Thymus (tissue), 11 donors: ENCODE measurements at regions not wholly inside any gene's neighbourhood (a gene's known extent, or its start where the extent isn't known, plus 50 kb on each side); places are given as distances from the start of the nearest gene placed in this dataset.

ENCODE experiments used
- DNase-seq, 9 donors: peaks; one replicate each; pipeline ENCODE4 v3.0.0-alpha.2; 2013; ENCODE audit warnings: low spot score in 9 of 9, low read depth in 6 of 9, missing footprints in 1 of 9
- H3K27ac ChIP-seq, 2 donors: one replicate each; pipeline ENCODE4 v1.5.1; 2013; ENCODE audit warnings: control low read depth in 1 of 2, low read depth in 1 of 2, low read length in 1 of 2, mild to moderate bottlenecking in 1 of 2, moderate library complexity in 1 of 2
- H3K27me3 ChIP-seq, 2 donors: one replicate each; pipeline ENCODE4 v1.5.1; 2013; ENCODE audit warnings: low read length in 1 of 2; ENCODE audit not compliant: control insufficient read depth in 2 of 2, insufficient read depth in 1 of 2
- H3K36me3 ChIP-seq, 2 donors: one replicate each; pipeline ENCODE4 v1.5.1; 2013; ENCODE audit warnings: low read length in 1 of 2, mild to moderate bottlenecking in 1 of 2, moderate library complexity in 1 of 2; ENCODE audit not compliant: control insufficient read depth in 2 of 2, insufficient read depth in 2 of 2
- H3K4me1 ChIP-seq, 2 donors: one replicate each; pipeline ENCODE4 v1.5.1; 2013; ENCODE audit warnings: low read length in 2 of 2; ENCODE audit not compliant: control insufficient read depth in 2 of 2, insufficient read depth in 2 of 2
- H3K4me3 ChIP-seq, 2 donors: one replicate each; pipeline ENCODE4 v1.5.1; 2013; ENCODE audit warnings: low read length in 2 of 2, control low read depth in 1 of 2, mild to moderate bottlenecking in 1 of 2
- H3K9me3 ChIP-seq, 2 donors: one replicate each; pipeline ENCODE4 v1.5.1; 2013; ENCODE audit warnings: low read length in 1 of 2, mild to moderate bottlenecking in 1 of 2; ENCODE audit not compliant: control insufficient read depth in 2 of 2, insufficient read depth in 1 of 2
- WGBS: extraction: QIAGEN DNeasy Blood & Tissue Kit; methylation state at CpG from one replicate; pipeline ENCODE4 v1.1.7; 2013; 5-methylcytosine and 5-hydroxymethylcytosine counted together
- donor health status: healthy.

DNA sequence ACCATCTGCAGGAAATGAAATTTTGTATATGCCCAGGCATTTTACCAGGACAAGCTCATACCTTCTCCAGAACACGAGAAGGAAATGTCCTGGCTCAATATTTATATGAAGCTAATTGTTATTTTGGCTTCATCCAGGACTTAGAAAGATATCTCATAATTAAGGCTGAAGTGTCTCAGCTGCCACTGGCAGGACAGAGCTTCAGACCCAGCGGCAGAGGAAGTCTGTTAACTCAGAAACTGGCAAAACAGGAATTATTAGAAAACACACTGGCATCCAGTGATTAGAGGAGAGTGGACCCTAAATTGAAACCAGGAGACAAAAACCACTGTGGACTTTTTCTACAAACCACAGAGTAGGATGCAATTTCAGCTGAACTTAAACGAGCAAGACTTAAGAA is 329.7 kb downstream of the CYRIA start:
- Histone ChIP-seq H3K4me1 (no peaks in the 10 kb centered on the region), H3K4me3 (no peak overlapping the region), H3K27ac (no peak overlapping the region), H3K9me3 (no peaks in the 10 kb centered on the region), H3K27me3 (no peaks in the 10 kb centered on the region), H3K36me3 (no peaks in the 10 kb centered on the region)
- WGBS, result 51% methylated on average over 3 of the region's 3 CpGs
- no peak for DNase-seq

DNA sequence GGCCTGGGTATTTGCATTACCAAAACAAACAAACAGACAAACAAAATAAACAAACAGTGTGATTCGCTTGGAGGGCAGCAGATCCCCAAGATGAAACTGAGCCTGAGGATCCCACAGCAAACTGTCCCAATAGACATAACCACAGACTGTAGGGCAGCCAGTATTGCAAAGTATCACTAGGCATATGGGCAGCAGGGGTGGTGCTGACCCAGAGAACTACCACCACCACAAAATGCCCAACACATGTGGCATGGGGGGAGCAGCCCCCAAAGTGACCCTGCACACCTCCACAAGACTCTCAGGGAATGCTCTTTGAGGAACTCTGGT is 330.1 kb downstream of the CYRIA start:
- 98% methylated on average over 1 of the region's 1 CpG for WGBS
- DNase-seq, result no peak
- no peak overlapping the region for H3K27ac ChIP-seq

DNA sequence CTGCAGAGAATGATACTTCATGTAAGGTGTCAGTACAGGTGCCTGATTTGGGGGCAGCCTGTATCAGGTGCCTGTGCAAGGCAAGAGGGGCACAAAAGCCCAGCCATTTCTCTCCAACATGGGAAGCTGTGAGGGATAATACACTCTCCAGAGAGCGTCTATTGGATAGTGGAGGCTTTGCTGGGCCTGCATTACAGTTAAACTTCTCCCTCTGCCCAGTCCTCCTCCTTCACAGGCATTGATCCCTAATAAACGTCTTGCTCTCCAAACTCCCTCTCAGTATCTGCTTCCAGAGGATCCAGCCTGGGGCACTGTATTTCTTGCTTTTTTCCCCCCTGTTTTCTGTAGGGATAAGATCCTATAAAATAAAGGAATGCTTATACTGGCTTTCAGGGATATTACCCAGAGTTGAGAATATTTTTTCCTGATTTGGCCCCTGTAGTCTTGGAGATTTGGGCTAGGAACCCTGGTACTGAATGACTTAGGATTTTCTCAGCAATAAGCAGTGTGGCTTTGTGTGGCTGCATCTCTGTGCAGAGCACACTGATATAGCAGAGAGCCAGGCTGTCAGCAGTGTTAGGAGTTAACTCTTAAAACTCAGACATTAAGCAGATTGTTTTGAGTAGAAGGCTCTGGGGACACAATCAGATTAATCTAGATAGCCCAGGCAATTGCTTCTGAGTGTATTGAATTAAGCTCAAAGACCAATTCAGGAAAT is 330.6 kb downstream of the CYRIA start:
- no peaks in the 10 kb centered on the region for H3K9me3 ChIP-seq
- H3K4me3 ChIP-seq, result no peak overlapping the region
- no peaks in the 10 kb centered on the region for H3K27me3 ChIP-seq
- H3K4me1 ChIP-seq, result peaks cover 0 to under 1% of the 10 kb centered on the region in 2 donors
- 67% methylated on average over 2 of the region's 2 CpGs for WGBS
- H3K36me3 ChIP-seq, result no peaks in the 10 kb centered on the region
- no peak for DNase-seq
- no peak overlapping the region for H3K27ac ChIP-seq

More for the DNA sequence above, 330.1 kb downstream of the CYRIA start:
- Histone ChIP-seq H3K36me3 (no peaks in the 10 kb centered on the region), H3K27me3 (no peaks in the 10 kb centered on the region), H3K4me3 (no peak overlapping the region), H3K4me1 (no peaks in the 10 kb centered on the region), H3K9me3 (no peaks in the 10 kb centered on the region)

DNA sequence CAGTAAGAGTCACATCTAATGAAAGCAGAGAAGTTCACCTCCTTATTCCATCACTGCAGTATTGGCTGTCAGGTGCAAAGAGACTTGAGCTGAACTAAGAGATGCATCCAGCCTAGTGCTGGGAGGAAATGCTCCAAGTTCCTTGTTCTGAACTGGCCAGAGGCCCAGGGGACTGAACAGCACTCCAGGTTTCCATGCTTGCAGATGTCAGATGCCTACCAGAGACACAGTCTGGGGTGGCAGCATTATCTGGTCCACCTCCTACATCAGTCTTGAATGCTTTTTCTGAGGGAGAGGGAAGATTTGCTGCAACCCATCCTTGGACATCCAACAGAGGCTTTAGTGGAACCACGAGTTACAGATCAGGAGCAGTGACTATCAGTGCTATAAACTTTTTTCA is 331.3 kb downstream of the CYRIA start:
- Histone ChIP-seq H3K36me3 (no peaks in the 10 kb centered on the region), H3K27me3 (no peaks in the 10 kb centered on the region), H3K27ac (no peak overlapping the region), H3K9me3 (no peaks in the 10 kb centered on the region), H3K4me3 (no peak overlapping the region), H3K4me1 (peaks cover 0 to 3% of the 10 kb centered on the region in 2 donors)
- no peak for DNase-seq
- 94% methylated on average over 1 of the region's 1 CpG for WGBS

DNA sequence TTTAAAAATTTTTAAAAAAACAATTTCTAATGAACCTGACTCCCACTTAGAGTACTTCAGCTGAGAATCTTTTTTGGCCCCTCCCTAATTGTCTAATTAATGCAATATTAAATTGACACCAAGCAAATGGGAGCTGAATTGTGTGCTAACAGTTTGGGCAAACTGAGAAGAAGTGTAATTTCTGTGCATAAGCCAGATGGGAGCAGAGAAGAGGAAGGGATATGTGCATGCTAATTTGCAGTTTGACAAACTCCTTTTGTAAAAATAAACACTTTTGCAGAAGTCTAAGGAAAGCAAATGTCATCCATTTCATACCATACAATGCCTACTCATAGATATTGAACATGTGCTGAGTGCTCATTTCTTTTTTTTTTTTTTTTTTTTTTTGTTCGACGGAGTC is 332.0 kb downstream of the CYRIA start:
- Histone ChIP-seq H3K9me3 (no peaks in the 10 kb centered on the region), H3K36me3 (no peaks in the 10 kb centered on the region), H3K4me1 (peaks cover 0 to 3% of the 10 kb centered on the region in 2 donors), H3K27ac (no peak overlapping the region), H3K4me3 (no peak overlapping the region), H3K27me3 (no peaks in the 10 kb centered on the region)
- whole genome bisulfite sequencing, result 77% methylated on average over 2 of the region's 2 CpGs
- DNase-seq, result no peak

DNA sequence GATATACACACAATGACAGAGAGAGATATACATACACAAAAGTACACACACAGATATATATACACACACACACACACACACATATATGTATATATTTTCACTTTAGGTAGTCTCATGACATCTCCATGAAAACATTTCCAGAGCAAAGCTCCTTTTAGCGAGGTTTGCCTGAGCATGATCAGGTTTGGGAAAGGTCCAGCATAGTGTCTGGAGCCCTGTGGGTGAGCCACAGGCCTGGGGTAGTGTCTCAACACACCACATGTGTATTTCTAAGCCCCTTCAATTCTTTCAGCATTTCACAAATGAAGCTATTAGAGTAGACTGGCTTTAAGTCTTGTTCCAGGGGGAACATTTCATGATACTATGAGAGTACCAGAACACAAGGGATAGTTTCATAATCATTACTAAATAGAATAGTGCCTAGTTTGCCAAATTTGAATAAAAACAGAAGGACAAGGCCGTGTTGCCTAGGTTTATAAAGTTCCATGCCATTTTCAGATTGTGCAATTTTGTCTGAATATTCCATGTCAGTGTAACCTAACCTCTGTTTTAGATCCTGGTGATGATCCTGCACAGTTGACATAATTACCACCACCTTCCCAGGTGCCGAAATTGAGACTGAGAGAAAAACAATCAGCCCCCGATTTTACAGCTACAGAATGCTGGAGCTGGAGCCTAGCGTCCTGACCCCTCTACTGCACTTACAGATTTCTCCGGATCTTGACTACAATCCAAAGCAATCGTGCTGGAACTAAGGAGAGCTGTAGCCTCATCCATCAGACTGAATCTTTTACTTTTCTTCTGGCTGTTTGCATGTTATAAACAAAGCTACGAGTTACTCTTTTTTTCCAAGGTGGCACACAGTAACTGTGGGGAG is 332.7 kb downstream of the CYRIA start:
- no peak for DNase-seq
- no peak overlapping the region for H3K4me3 ChIP-seq
- H3K27ac ChIP-seq, result peak overlapping the region in 1 of 2 donors; percentile 11
- WGBS, result 90% methylated on average over 8 of the region's 8 CpGs
- no peaks in the 10 kb centered on the region for H3K27me3 ChIP-seq
- H3K36me3 ChIP-seq, result no peaks in the 10 kb centered on the region
- no peaks in the 10 kb centered on the region for H3K9me3 ChIP-seq
- peaks cover 0 to 3% of the 10 kb centered on the region in 2 donors for H3K4me1 ChIP-seq

DNA sequence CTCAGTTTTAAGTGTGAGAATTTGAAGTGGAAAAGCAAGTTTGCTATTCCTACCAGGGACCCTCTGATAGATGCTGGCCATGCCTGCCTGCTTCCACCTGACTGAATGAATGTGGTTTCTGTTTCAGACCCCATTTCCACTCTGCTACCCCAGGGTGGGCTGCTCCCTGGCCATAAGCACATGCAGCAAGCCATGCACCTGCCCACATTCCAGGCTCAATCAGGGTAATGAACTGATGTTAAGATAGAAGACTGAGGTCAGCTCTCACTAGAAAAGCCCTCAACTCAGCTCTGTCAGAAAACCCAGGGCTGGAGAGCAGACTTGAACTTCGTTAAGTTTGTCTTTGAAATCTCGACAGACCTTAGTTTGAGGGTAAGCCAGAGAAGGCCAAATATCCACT is 333.9 kb downstream of the CYRIA start:
- no peak for DNase-seq
- no peaks in the 10 kb centered on the region for H3K9me3 ChIP-seq
- H3K4me1 ChIP-seq, result peaks cover 0 to 3% of the 10 kb centered on the region in 2 donors
- no peaks in the 10 kb centered on the region for H3K36me3 ChIP-seq
- no peaks in the 10 kb centered on the region for H3K27me3 ChIP-seq
- WGBS, result 91% methylated on average over 2 of the region's 2 CpGs
- H3K27ac ChIP-seq, result no peak overlapping the region
- no peak overlapping the region for H3K4me3 ChIP-seq

DNA sequence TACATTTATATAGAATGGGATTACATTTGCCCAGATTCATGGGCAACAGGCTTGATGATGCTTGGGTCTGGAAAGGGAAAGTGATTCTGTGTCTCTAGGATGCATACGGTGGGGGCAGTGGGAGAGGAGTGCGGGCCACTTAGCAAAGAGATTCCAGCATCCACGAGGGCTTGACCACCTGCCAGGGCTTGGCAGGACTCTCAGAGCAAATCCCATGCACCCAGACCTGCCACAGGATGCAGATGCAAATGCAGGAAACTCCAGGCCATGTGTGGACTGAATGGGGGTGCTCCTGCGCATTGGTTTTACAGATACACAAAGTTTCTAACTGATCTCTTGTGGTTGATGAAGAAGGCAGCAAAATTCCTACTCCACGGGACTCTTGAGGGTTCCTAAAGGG is 334.7 kb downstream of the CYRIA start:
- Histone ChIP-seq H3K27me3 (no peaks in the 10 kb centered on the region), H3K36me3 (no peaks in the 10 kb centered on the region), H3K4me3 (no peak overlapping the region), H3K9me3 (no peaks in the 10 kb centered on the region), H3K4me1 (peaks cover 0 to 3% of the 10 kb centered on the region in 2 donors), H3K27ac (no peak overlapping the region)
- DNase-seq, result no peak
- WGBS, result 48% methylated on average over 5 of the region's 5 CpGs

DNA sequence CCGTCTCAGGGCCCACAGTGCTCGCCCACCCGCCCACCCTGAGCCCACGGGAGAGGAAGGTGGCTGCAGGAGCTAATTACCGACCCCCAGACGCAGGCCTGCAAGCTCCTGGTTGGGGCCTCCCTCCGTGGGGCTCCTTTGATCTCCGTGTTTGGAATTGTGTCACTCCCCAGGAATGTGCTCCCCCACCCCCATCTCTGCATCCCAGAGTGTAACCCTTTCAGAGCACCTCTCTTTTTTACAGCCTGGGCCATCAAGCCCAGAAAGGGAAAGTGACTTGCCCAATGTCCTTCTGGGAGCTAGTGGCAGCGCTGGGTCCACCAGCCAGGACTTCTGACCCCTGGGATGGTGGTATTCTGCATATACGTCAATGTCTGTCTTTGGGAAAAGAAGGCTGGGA is 335.1 kb downstream of the CYRIA start:
- no peaks in the 10 kb centered on the region for H3K27me3 ChIP-seq
- H3K9me3 ChIP-seq, result no peaks in the 10 kb centered on the region
- peaks cover 0 to 3% of the 10 kb centered on the region in 2 donors for H3K4me1 ChIP-seq
- no peaks in the 10 kb centered on the region for H3K36me3 ChIP-seq
- no peak overlapping the region for H3K27ac ChIP-seq
- H3K4me3 ChIP-seq, result no peak overlapping the region
- WGBS, result 95% methylated on average over 10 of the region's 10 CpGs
- no peak for DNase-seq
